Tibial nerve (tissue), 4 donors: ENCODE measurements at regions not wholly inside any gene's neighbourhood (a gene's known extent, or its start where the extent isn't known, plus 50 kb on each side); places are given as distances from the start of the nearest gene placed in this dataset.

Experiments used
- CTCF ChIP-seq, 5 experiments: fragments of 200-600 bp in 3 of 5; fragments of 450-650 bp in 2 of 5; sonication (generic) in 3 of 5; IDR thresholded peaks; one replicate each; pipeline ENCODE4 v1.5.1; 2016 to 2019; ENCODE audit warnings: antibody characterized with exemption in 5 of 5, mild to moderate bottlenecking in 3 of 5, moderate library complexity in 2 of 5
- EP300 ChIP-seq, 2 donors: sonication (generic); formaldehyde crosslinking; IDR thresholded peaks; one replicate each; pipeline ENCODE4 v1.6.1; 2017; ENCODE audit warnings: antibody characterized with exemption in 2 of 2, mild to moderate bottlenecking in 1 of 2
- POLR2A ChIP-seq, 2 donors: fragments of 450-650 bp; IDR thresholded peaks; one replicate each; pipeline ENCODE4 v1.6.1; 2017; ENCODE audit warnings: antibody characterized with exemption in 2 of 2, mild to moderate bottlenecking in 2 of 2, moderate library complexity in 2 of 2

GRCh38 chr22:27638329-27639233 is 163.0 kb downstream of the MN1 start:
- no peak for TF ChIP-seq EP300 (IDR thresholded peaks at IDR 0.05)
- TF ChIP-seq CTCF (IDR thresholded peaks at IDR 0.05), result no peak
- TF ChIP-seq POLR2A (IDR thresholded peaks at IDR 0.05), result no peak
